ENCODE measurements at regions not wholly inside any gene's neighbourhood (a gene's known extent, or its start where the extent isn't known, plus 50 kb on each side); places are given as distances from the start of the nearest gene placed in this dataset.

- Histone ChIP-seq H3K27me3 (replicated peaks; ENCODE audit: insufficient read depth, low read depth, low read length, poor library complexity) (no peaks in the 10 kb centered on the region), H3K4me1 (ENCODE audit: insufficient read depth, low read length, poor library complexity, severe bottlenecking) (no peaks in the 10 kb centered on the region), H3K4me3 (ENCODE audit: low read depth, low read length, poor library complexity, severe bottlenecking) (no peak overlapping the region), H3K9me3 (ENCODE audit: low read depth, low read length, poor library complexity, severe bottlenecking) (no peaks in the 10 kb centered on the region), H3K27ac (ENCODE audit: low read depth, low read length, poor library complexity, severe bottlenecking) (no peak overlapping the region), H3K36me3 (ENCODE audit: insufficient read depth, low read length, poor library complexity, severe bottlenecking) (no peaks in the 10 kb centered on the region)
- no TSS peak for BruUV-seq (replicated peaks)
- ChIA-PET POLR2A (ENCODE audit: low non-redundant PET) (no interaction called here), CTCF (no interaction called here)
- TF ChIP-seq CTCF (conservative IDR thresholded peaks at IDR 0.05; ENCODE audit: low read depth, low read length) = no peak
- no peak for TF ChIP-seq EZH2 (IDR thresholded peaks at IDR 0.05; ENCODE audit: borderline replicate concordance, low read depth, low read length, poor library complexity, severe bottlenecking)
- no peak for DNase-seq (ENCODE audit: low spot score)
- intact Hi-C loops (cut with micrococcal nuclease; ENCODE audit: unreplicated experiment) = no loop called here
Observed at GRCh38 chr6:67497749-67498148, 1137.3 kb upstream of the ADGRB3 start.

GRCh38 chr6:67496191-67496590 is 1138.9 kb upstream of the ADGRB3 start:
- H3K36me3 ChIP-seq (ENCODE audit: insufficient read depth, low read length, poor library complexity, severe bottlenecking) = no peaks in the 10 kb centered on the region
- H3K4me3 ChIP-seq (ENCODE audit: low read depth, low read length, poor library complexity, severe bottlenecking) = no peak overlapping the region
- POLR2A ChIA-PET (ENCODE audit: low non-redundant PET) = no interaction called here
- intact Hi-C loops (cut with micrococcal nuclease; ENCODE audit: unreplicated experiment) = no loop called here
- H3K9me3 ChIP-seq (ENCODE audit: low read depth, low read length, poor library complexity, severe bottlenecking) = no peaks in the 10 kb centered on the region
- no peak overlapping the region for H3K27ac ChIP-seq (ENCODE audit: low read depth, low read length, poor library complexity, severe bottlenecking)
- BruUV-seq (replicated peaks) = no TSS peak
- no peaks in the 10 kb centered on the region for H3K27me3 ChIP-seq (replicated peaks; ENCODE audit: insufficient read depth, low read depth, low read length, poor library complexity)
- no peak for TF ChIP-seq EZH2 (IDR thresholded peaks at IDR 0.05; ENCODE audit: borderline replicate concordance, low read depth, low read length, poor library complexity, severe bottlenecking)
- TF ChIP-seq CTCF (conservative IDR thresholded peaks at IDR 0.05; ENCODE audit: low read depth, low read length) = no peak
- CTCF ChIA-PET = no interaction called here
- no peak for DNase-seq (ENCODE audit: low spot score)
- H3K4me1 ChIP-seq (ENCODE audit: insufficient read depth, low read length, poor library complexity, severe bottlenecking) = no peaks in the 10 kb centered on the region

- BruUV-seq (replicated peaks) = no TSS peak
- intact Hi-C loops (cut with micrococcal nuclease; ENCODE audit: unreplicated experiment) = no loop called here
- no peaks in the 10 kb centered on the region for H3K9me3 ChIP-seq (ENCODE audit: low read depth, low read length, poor library complexity, severe bottlenecking)
- no peak for TF ChIP-seq EZH2 (IDR thresholded peaks at IDR 0.05; ENCODE audit: borderline replicate concordance, low read depth, low read length, poor library complexity, severe bottlenecking)
- TF ChIP-seq CTCF (conservative IDR thresholded peaks at IDR 0.05; ENCODE audit: low read depth, low read length) = no peak
- CTCF ChIA-PET = no interaction called here
- no peaks in the 10 kb centered on the region for H3K36me3 ChIP-seq (ENCODE audit: insufficient read depth, low read length, poor library complexity, severe bottlenecking)
- no peak overlapping the region for H3K27ac ChIP-seq (ENCODE audit: low read depth, low read length, poor library complexity, severe bottlenecking)
- H3K27me3 ChIP-seq (replicated peaks; ENCODE audit: insufficient read depth, low read depth, low read length, poor library complexity) = no peaks in the 10 kb centered on the region
- POLR2A ChIA-PET (ENCODE audit: low non-redundant PET) = no interaction called here
- DNase-seq (ENCODE audit: low spot score) = no peak
- H3K4me1 ChIP-seq (ENCODE audit: insufficient read depth, low read length, poor library complexity, severe bottlenecking) = no peaks in the 10 kb centered on the region
- no peak overlapping the region for H3K4me3 ChIP-seq (ENCODE audit: low read depth, low read length, poor library complexity, severe bottlenecking)
Observed at GRCh38 chr6:67493682-67494081, 1141.4 kb upstream of the ADGRB3 start.

All from A673 (cell line).